T-helper 2 cell treated with Interferon-gamma antibody and Interleukin-4, amounts not matched to agents 5 μg/mL and 100 μg/mL, for 36 hours (primary cell): ENCODE measurements at regions not wholly inside any gene's neighbourhood (a gene's known extent, or its start where the extent isn't known, plus 50 kb on each side); places are given as distances from the start of the nearest gene placed in this dataset.
"Not testable (repeated sequence)": the region's sequence is repeated elsewhere in the genome, so short reads cannot be mapped to it uniquely, and the experiment has no call there.

Experiments used
- DNase-seq: peaks from one replicate; pipeline ENCODE4 v3.0.0; 2021; ENCODE audit warnings: low spot score
- H3K27ac Mint-ChIP-seq: one replicate; pipeline ENCODE4 v1.8.0; 2021; ENCODE audit warnings: mild to moderate bottlenecking, mixed read lengths
- H3K27me3 Mint-ChIP-seq: one replicate; pipeline ENCODE4 v1.8.0; 2021; ENCODE audit warnings: low read depth, mixed read lengths
- H3K36me3 Mint-ChIP-seq: one replicate; pipeline ENCODE4 v1.8.0; 2021; ENCODE audit warnings: low read depth, mixed read lengths
- H3K4me1 Mint-ChIP-seq: one replicate; pipeline ENCODE4 v1.8.0; 2021; ENCODE audit warnings: low read depth, mixed read lengths
- H3K4me3 Mint-ChIP-seq: one replicate; pipeline ENCODE4 v1.8.0; 2022; ENCODE audit warnings: mild to moderate bottlenecking, moderate library complexity, mixed read lengths
- H3K9me3 Mint-ChIP-seq: one replicate; pipeline ENCODE4 v1.8.0; 2021; ENCODE audit warnings: mixed read lengths

- no peaks in the 10 kb centered on the region for H3K9me3 Mint-ChIP-seq
- DNase-seq, result no peak
- no peak overlapping the region for H3K27ac Mint-ChIP-seq
- no peaks in the 10 kb centered on the region for H3K27me3 Mint-ChIP-seq
- H3K36me3 Mint-ChIP-seq, result no peaks in the 10 kb centered on the region
- no peaks in the 10 kb centered on the region for H3K4me1 Mint-ChIP-seq
- H3K4me3 Mint-ChIP-seq, result no peak overlapping the region
Observed at GRCh38 chr10:44115516-44115915, 269.4 kb downstream of the CXCL12 start.

GRCh38 chr10:44114441-44114840 lies 270.5 kb downstream of the CXCL12 start:
- Mint-ChIP-seq H3K36me3 (no peaks in the 10 kb centered on the region), H3K9me3 (no peaks in the 10 kb centered on the region), H3K4me3 (no peak overlapping the region), H3K27ac (no peak overlapping the region), H3K4me1 (no peaks in the 10 kb centered on the region), H3K27me3 (no peaks in the 10 kb centered on the region)
- no peak for DNase-seq

GRCh38 chr10:44112280-44112679 lies 272.6 kb downstream of the CXCL12 start:
- H3K27me3 Mint-ChIP-seq, H3K27ac Mint-ChIP-seq, H3K4me1 Mint-ChIP-seq, H3K36me3 Mint-ChIP-seq, DNase-seq, H3K4me3 Mint-ChIP-seq, H3K9me3 Mint-ChIP-seq: not testable (repeated sequence)

- no peak overlapping the region for H3K27ac Mint-ChIP-seq
- no peaks in the 10 kb centered on the region for H3K4me1 Mint-ChIP-seq
- no peak overlapping the region for H3K4me3 Mint-ChIP-seq
- no peaks in the 10 kb centered on the region for H3K27me3 Mint-ChIP-seq
- DNase-seq, result no peak
- no peaks in the 10 kb centered on the region for H3K36me3 Mint-ChIP-seq
- no peaks in the 10 kb centered on the region for H3K9me3 Mint-ChIP-seq
Observed at GRCh38 chr10:44105696-44106095, 279.2 kb downstream of the CXCL12 start.

GRCh38 chr10:44102726-44103255 lies 282.1 kb downstream of the CXCL12 start:
- Mint-ChIP-seq H3K27ac (no peak overlapping the region), H3K27me3 (no peaks in the 10 kb centered on the region), H3K9me3 (no peaks in the 10 kb centered on the region), H3K4me1 (no peaks in the 10 kb centered on the region), H3K36me3 (no peaks in the 10 kb centered on the region), H3K4me3 (no peak overlapping the region)
- no peak for DNase-seq

GRCh38 chr10:44101082-44101481 lies 283.8 kb downstream of the CXCL12 start:
- no peaks in the 10 kb centered on the region for H3K9me3 Mint-ChIP-seq
- no peak for DNase-seq
- no peaks in the 10 kb centered on the region for H3K27me3 Mint-ChIP-seq
- no peak overlapping the region for H3K4me3 Mint-ChIP-seq
- no peak overlapping the region for H3K27ac Mint-ChIP-seq
- no peaks in the 10 kb centered on the region for H3K4me1 Mint-ChIP-seq
- H3K36me3 Mint-ChIP-seq, result no peaks in the 10 kb centered on the region

- DNase-seq, result no peak
- no peak overlapping the region for H3K27ac Mint-ChIP-seq
- no peaks in the 10 kb centered on the region for H3K4me1 Mint-ChIP-seq
- H3K9me3 Mint-ChIP-seq, result peaks cover 4% of the 10 kb centered on the region
- H3K27me3 Mint-ChIP-seq, result no peaks in the 10 kb centered on the region
- no peak overlapping the region for H3K4me3 Mint-ChIP-seq
- no peaks in the 10 kb centered on the region for H3K36me3 Mint-ChIP-seq
Observed at GRCh38 chr10:44099511-44099910, 285.4 kb downstream of the CXCL12 start.

GRCh38 chr10:44096217-44096616 lies 288.7 kb downstream of the CXCL12 start:
- not testable (repeated sequence) for H3K4me3 Mint-ChIP-seq, H3K27ac Mint-ChIP-seq, H3K4me1 Mint-ChIP-seq, H3K36me3 Mint-ChIP-seq, H3K27me3 Mint-ChIP-seq, DNase-seq, H3K9me3 Mint-ChIP-seq

- H3K9me3 Mint-ChIP-seq, result no peaks in the 10 kb centered on the region
- no peaks in the 10 kb centered on the region for H3K4me1 Mint-ChIP-seq
- H3K4me3 Mint-ChIP-seq, result no peak overlapping the region
- H3K27ac Mint-ChIP-seq, result no peak overlapping the region
- H3K36me3 Mint-ChIP-seq, result no peaks in the 10 kb centered on the region
- H3K27me3 Mint-ChIP-seq, result no peaks in the 10 kb centered on the region
- no peak for DNase-seq
Observed at GRCh38 chr10:44089671-44090070, 295.2 kb downstream of the CXCL12 start.

- Mint-ChIP-seq H3K4me3 (no peak overlapping the region), H3K4me1 (no peaks in the 10 kb centered on the region), H3K9me3 (no peaks in the 10 kb centered on the region), H3K27ac (no peak overlapping the region), H3K27me3 (no peaks in the 10 kb centered on the region), H3K36me3 (no peaks in the 10 kb centered on the region)
- DNase-seq, result no peak
Observed at GRCh38 chr10:44087403-44087802, 297.5 kb downstream of the CXCL12 start.

GRCh38 chr10:44083719-44084400 lies 301.0 kb downstream of the CXCL12 start:
- no peaks in the 10 kb centered on the region for H3K4me1 Mint-ChIP-seq
- DNase-seq, result no peak
- no peaks in the 10 kb centered on the region for H3K27me3 Mint-ChIP-seq

GRCh38 chr10:44071479-44071878 lies 313.4 kb downstream of the CXCL12 start:
- Mint-ChIP-seq H3K27ac (no peak overlapping the region), H3K36me3 (no peaks in the 10 kb centered on the region), H3K27me3 (no peaks in the 10 kb centered on the region)

More at GRCh38 chr10:44083719-44084400, 301.0 kb downstream of the CXCL12 start:
- Mint-ChIP-seq H3K4me3 (no peak overlapping the region), H3K27ac (no peak overlapping the region), H3K9me3 (no peaks in the 10 kb centered on the region), H3K36me3 (no peaks in the 10 kb centered on the region)

GRCh38 chr10:44070282-44070681 lies 314.6 kb downstream of the CXCL12 start:
- H3K27me3 Mint-ChIP-seq, result no peaks in the 10 kb centered on the region
- no peaks in the 10 kb centered on the region for H3K36me3 Mint-ChIP-seq
- H3K9me3 Mint-ChIP-seq, result no peaks in the 10 kb centered on the region
- H3K4me1 Mint-ChIP-seq, result no peaks in the 10 kb centered on the region
- H3K4me3 Mint-ChIP-seq, result no peak overlapping the region
- H3K27ac Mint-ChIP-seq, result no peak overlapping the region
- no peak for DNase-seq

More at GRCh38 chr10:44071479-44071878, 313.4 kb downstream of the CXCL12 start:
- H3K4me3 Mint-ChIP-seq, result no peak overlapping the region
- H3K4me1 Mint-ChIP-seq, result no peaks in the 10 kb centered on the region
- no peaks in the 10 kb centered on the region for H3K9me3 Mint-ChIP-seq
- DNase-seq, result no peak

- no peak overlapping the region for H3K4me3 Mint-ChIP-seq
- H3K9me3 Mint-ChIP-seq, result no peaks in the 10 kb centered on the region
- H3K27me3 Mint-ChIP-seq, result no peaks in the 10 kb centered on the region
- no peak overlapping the region for H3K27ac Mint-ChIP-seq
- no peak for DNase-seq
- no peaks in the 10 kb centered on the region for H3K4me1 Mint-ChIP-seq
- no peaks in the 10 kb centered on the region for H3K36me3 Mint-ChIP-seq
Observed at GRCh38 chr10:44069573-44069972, 315.3 kb downstream of the CXCL12 start.
